ENCODE measurements at regions not wholly inside any gene's neighbourhood (a gene's known extent, or its start where the extent isn't known, plus 50 kb on each side); places are given as distances from the start of the nearest gene placed in this dataset.

DNA sequence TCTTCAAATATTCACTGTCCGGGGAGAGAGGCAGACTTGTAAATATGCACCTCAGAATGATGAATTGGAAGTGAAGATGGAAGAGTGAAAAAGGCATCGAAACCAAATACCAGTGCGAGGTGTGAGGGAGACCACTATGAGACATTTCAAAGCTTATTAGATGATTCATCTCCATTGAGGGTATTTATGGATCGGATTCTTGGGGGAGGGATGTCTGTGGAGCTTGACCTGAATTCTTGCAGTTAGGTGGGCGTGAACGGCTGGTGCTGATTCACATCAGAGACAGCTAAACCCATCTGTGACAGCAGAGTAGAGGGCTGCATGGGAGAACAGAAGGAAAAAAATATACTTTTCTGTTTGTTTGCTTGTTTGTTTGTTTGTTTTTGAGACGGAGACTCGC, 677.2 kb downstream of the AACS start:
- TF ChIP-seq, protein P1, sequence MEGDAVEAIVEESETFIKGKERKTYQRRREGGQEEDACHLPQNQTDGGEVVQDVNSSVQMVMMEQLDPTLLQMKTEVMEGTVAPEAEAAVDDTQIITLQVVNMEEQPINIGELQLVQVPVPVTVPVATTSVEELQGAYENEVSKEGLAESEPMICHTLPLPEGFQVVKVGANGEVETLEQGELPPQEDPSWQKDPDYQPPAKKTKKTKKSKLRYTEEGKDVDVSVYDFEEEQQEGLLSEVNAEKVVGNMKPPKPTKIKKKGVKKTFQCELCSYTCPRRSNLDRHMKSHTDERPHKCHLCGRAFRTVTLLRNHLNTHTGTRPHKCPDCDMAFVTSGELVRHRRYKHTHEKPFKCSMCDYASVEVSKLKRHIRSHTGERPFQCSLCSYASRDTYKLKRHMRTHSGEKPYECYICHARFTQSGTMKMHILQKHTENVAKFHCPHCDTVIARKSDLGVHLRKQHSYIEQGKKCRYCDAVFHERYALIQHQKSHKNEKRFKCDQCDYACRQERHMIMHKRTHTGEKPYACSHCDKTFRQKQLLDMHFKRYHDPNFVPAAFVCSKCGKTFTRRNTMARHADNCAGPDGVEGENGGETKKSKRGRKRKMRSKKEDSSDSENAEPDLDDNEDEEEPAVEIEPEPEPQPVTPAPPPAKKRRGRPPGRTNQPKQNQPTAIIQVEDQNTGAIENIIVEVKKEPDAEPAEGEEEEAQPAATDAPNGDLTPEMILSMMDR (IDR thresholded peaks at IDR 0.05; ENCODE audit: control insufficient read depth, insufficient read depth, low read depth, low read length, missing control alignments) = no peak
- no peak overlapping the region for H3K4me3 ChIP-seq (ENCODE audit: control insufficient read depth, low read depth, low read length)
- DNase-seq (ENCODE audit: low read depth) = no peak

DNA sequence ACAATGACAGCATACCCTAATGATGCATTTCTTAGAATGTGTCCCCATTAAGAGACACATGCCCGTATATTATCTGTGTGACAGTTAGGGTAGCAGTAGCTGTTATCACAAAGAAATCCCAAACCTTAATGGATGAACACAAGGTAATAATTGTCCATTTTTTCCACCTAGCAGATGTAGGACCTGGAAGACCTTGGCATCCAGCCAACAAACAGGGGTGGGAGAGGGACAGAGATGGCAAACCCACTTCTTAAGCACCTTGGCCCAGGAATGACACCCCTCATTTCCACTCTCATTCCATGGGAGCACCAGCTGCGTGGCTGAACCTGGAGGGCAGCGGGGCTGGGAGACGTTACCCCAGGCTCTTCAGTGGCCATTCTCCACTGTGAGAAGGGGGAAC, 679.0 kb downstream of the AACS start:
- TF ChIP-seq, protein P1 (IDR thresholded peaks at IDR 0.05; ENCODE audit: control insufficient read depth, insufficient read depth, low read depth, low read length, missing control alignments) = no peak
- H3K4me3 ChIP-seq (ENCODE audit: control insufficient read depth, low read depth, low read length) = no peak overlapping the region
- no peak for DNase-seq (ENCODE audit: low read depth)

DNA sequence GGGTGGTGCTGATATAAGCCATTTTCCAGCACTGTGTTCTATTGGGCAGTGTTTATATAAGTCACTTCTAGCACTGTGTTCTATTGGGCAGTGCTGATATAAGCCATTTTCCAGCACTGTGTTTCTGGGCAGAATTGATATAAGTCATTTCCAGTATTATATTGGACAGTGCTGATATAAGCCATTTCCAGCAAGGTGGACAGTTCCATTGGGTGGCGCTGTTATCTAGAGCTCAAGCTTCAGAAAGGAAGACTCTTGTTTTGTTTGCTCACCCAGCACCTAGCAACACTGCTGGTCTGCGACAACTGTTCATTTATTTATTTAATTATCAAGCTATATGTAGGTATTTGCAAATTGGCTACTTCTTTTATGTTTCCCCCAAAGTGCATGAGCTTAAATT, 690.3 kb downstream of the AACS start:
- DNase-seq (ENCODE audit: low read depth) = no peak
- H3K4me3 ChIP-seq (ENCODE audit: control insufficient read depth, low read depth, low read length) = no peak overlapping the region
- TF ChIP-seq, protein P1 (IDR thresholded peaks at IDR 0.05; ENCODE audit: control insufficient read depth, insufficient read depth, low read depth, low read length, missing control alignments) = no peak

DNA sequence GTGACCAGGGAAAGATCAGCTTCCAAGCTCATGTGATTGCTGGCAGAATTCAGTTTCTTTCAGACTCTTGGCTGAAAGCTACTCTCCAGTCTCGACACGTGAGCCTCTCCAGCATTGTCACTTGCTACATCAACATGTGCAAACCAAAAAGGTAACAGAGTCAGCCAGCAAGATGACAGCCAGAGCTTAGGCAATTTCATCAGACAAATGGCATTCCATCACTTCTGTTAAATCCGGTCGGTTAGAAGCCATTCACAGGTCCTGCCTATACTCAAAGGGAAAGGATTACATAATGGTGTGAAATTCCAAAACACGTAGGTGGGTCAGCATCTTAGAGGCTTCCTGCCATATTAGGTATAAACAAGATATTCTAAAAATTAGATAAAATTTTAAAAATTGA, 700.9 kb downstream of the AACS start:
- no peak for DNase-seq (ENCODE audit: low read depth)
- no peak overlapping the region for H3K4me3 ChIP-seq (ENCODE audit: control insufficient read depth, low read depth, low read length)
- TF ChIP-seq, protein P1 (IDR thresholded peaks at IDR 0.05; ENCODE audit: control insufficient read depth, insufficient read depth, low read depth, low read length, missing control alignments) = no peak

DNA sequence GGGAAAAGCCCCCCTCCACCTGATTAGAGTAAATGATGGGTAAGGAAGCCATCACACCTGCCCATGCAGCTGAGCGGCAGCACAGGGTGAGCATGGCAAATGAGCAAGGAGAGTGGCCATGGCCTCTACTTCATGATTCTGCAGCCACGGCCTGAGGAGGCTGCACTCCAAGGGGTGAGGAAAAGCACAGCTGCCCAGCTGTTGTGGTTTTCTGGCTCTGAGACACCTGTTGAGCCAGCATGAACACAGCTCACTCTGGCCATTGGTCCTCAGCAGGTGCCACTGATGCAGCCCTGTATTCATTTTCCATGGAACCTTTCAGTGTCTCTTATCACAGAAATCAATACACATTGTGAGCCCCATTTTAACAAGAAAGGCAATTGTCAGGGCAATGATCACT, 707.2 kb downstream of the AACS start:
- no peak for DNase-seq (ENCODE audit: low read depth)
- no peak overlapping the region for H3K4me3 ChIP-seq (ENCODE audit: control insufficient read depth, low read depth, low read length)
- TF ChIP-seq, protein P1 (IDR thresholded peaks at IDR 0.05; ENCODE audit: control insufficient read depth, insufficient read depth, low read depth, low read length, missing control alignments) = no peak

DNA sequence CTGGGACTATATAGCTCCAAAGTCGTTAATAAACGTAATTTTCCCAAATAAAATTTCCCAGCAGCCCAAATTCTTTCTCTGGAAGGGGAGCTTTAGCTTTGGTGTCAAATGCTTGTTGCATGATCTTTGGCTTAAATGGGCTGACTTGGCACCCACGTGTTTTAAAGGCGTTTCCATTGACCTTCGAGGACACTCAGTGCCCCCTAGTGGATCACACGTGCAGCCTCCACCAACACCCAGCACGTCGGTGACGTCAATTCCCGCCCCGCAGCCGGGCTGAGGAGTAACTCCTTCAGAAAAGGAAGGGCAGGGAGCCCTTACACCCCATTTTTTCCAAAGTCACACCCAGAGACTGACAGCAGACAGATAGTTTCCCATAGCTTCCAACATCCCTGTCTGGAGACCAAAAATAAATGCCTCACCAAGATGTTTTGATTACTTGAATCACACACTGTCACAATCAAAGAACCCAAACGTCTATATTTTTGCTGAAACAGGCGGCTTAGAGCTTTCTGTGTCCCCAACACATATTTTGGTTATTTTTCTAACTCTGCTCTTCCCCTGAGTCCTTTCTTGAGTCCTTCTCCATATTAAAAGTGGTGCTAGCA, 707.9 kb downstream of the AACS start:
- TF ChIP-seq, protein P1 (IDR thresholded peaks at IDR 0.05; ENCODE audit: control insufficient read depth, insufficient read depth, low read depth, low read length, missing control alignments) = no peak
- no peak for DNase-seq (ENCODE audit: low read depth)

DNA sequence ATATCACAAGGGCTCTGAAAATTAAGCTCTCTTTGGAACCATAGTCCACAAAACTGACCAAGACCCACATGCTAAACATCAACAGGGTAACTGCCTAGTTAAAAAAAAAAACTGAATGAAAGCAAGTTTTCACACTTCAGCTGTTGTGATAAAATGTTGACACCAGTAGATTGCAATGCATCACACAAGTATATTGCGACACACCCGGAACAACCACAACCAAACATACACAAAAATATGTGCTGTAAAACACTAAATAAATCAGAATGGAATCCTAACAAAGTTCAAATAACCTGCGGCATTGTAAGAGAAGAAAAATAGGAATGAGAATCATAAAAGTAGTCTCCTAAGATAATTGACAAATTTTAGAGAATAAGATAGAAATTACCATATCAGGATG, 710.3 kb downstream of the AACS start:
- H3K4me3 ChIP-seq (ENCODE audit: control insufficient read depth, low read depth, low read length) = no peak overlapping the region
- TF ChIP-seq, protein P1 (IDR thresholded peaks at IDR 0.05; ENCODE audit: control insufficient read depth, insufficient read depth, low read depth, low read length, missing control alignments) = no peak
- DNase-seq (ENCODE audit: low read depth) = no peak

More for the DNA sequence above, 707.9 kb downstream of the AACS start:
- H3K4me3 ChIP-seq (ENCODE audit: control insufficient read depth, low read depth, low read length) = no peak overlapping the region
